NCI-H1694 (cell line): ENCODE measurements at regions not wholly inside any gene's neighbourhood (a gene's known extent, or its start where the extent isn't known, plus 50 kb on each side); places are given as distances from the start of the nearest gene placed in this dataset.
"Not testable (repeated sequence)": the region's sequence is repeated elsewhere in the genome, so short reads cannot be mapped to it uniquely, and the experiment has no call there.

Experiments
- DNase-seq: peaks from one replicate; lab custom pipeline; 2025; lab: John Stamatoyannopoulos, UW

DNA sequence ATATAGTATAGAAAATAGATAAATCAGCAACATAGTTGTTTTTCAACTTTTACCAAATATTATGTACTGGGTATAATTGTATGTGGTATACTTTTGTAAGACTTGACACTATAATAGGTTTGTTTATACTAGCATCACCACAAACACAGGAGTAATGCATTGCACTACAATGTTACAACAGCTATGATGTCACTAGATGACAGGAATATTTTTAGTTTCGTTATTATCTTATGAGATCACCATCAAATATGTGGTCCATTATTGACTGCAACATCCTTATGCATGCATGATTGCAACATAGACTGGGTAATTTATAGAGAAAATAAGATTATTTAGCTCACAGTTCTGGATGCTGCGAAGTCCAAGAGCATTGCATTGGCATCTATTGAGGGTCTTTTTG lies 678.4 kb upstream of the ZNF804A start:
- no peak for DNase-seq

DNA sequence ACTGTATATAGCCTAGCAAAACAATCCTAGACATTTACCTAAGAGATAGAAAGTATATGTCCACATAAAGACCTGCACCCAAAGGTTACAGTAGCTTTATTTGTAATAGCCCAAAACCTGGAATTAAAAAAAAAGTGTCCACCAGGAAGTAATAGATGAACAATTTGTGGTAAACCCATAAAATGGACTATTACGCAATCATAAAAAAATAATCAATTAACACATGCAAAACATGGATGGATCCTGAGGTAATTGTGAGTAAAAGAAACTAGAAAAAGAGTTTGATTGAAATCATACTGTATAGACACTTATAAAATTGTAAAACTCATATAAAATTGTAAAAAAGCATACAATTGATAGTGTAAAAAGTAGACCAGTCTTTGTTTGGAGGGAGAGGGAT lies 673.0 kb upstream of the ZNF804A start:
- DNase-seq: no peak

DNA sequence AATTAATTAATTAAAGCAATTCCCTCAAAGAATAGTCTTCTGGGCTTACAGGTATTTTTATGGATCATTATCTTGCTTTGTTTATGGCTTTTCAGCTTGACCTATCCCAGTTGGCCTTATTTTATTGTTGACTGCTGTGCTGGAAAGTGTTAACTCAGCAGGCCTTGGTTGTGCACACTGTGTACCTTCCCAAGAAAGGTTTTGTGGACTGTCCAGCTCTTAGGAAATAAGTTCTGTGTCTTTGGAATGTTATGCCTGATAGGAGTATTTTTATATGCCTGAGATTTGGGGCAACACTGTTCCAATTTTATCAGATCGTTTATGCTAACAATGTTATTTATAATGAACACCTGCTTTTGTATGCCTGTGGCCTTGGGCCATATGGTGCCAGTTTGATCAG lies 671.9 kb upstream of the ZNF804A start:
- no peak for DNase-seq

DNA sequence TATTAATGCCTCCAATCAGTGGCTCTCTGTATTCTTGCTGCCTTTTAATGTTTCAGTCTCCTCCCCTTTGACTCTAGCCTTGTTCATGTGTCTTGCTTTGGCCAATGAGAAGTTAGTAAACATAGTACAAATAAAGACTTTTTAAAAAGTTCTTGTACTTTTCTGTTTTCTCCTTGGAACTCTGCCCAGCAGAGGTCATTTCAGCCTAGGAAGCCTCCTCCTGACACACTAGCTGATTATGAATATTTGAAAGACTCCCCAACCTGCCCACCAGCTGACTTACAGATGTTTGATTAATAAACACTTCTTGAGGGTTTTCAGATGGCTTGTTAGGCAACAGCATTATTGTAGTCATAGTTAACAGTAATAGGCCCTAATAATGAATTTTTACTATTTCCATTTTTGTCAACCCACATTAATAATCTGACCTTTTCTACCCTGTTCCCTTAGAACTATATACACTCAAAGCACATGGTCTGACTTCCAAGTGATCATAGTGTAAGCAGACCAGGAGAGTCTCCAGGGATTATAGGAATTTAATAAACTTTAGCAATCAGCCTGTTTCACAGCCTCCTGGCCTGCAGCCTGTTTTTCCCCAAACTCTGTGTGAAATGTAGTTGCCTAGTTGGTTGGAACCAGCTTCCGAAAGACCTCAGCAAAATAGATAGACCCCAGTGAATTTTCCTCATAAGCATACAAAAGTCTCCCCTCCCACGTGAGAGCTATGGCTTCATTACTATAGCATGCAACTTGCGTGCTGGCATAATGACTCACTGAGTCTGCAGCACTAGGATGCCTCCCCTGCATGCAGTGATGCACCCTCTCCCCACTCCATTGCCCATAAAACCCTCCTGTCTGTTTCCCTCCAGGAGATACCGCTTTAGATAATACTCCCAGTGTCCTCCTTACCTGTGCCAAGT lies 670.7 kb upstream of the ZNF804A start:
- DNase-seq: no peak

DNA sequence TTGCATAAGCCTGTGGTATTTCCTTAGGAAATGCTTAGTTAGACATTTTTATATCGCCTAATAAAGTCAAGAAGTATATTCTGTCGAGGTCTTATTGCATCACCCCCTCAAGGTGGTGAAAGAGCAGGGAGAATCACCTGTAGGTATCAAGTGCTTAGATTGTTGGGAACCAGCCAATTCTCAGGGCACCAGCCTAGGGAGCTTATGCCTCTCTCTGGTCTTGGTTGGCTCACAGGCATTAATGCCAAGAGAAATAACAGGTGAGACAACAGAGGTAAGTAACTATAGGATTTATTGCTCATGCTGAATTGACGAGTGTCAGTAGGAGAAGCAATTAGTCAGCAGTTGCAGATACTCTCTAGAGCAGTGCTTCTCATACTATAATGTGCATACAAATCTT lies 663.3 kb upstream of the ZNF804A start:
- DNase-seq: no peak

DNA sequence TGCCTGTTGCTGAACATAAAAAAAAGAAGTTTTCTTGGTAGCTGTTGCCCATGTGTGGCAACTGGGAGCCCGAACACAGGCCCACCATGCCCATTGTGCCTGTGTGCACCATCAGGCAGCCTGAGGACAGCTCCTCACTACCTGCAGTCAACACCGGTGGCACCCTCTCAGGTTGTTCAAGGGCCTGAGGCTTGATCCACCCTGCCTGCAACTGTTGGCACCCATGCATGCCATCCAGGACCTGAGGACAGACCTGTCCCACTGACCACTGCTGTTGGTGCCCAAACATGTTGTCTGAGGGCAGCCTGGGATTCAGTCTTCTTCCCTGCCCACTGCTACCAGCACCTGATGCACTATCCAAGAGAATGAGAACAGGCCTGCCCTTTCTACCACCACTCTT lies 661.1 kb upstream of the ZNF804A start:
- DNase-seq: no peak

DNA sequence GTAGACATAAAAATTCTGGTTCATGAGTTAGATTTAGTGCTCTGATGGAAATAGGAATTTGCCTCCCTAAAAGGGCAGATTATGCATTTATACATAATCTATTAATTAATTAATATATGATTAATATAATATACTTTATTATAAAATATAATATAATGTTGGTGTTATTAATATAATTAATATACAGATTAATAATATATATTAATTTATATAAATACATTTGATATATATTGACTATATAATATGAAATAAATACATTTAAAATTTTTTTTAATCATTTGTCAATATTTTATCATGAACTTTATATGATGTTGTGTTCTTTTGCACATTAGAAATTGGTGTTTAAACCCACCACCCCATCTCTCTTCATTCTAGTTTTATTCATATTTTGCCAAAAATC lies 652.1 kb upstream of the ZNF804A start:
- no peak for DNase-seq

DNA sequence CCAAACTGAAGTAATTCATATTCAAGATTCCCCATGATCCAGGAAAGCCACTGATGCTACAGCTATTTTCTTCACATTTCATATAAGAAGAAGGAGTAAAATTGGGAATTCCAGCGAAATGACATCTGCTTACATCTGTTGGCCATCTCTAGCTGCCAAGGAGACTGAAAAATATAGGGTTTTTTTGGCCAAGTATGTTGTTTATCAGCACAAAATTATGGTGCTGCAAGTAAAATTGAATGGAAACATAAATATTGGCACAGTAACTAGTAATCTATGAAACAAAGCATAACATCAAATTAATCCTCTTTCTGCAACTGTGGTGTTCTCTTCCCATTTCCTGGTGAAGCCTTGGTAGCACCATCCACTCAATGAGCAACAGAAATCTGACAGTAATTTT lies 649.5 kb upstream of the ZNF804A start:
- peak; percentile 3 for DNase-seq

DNA sequence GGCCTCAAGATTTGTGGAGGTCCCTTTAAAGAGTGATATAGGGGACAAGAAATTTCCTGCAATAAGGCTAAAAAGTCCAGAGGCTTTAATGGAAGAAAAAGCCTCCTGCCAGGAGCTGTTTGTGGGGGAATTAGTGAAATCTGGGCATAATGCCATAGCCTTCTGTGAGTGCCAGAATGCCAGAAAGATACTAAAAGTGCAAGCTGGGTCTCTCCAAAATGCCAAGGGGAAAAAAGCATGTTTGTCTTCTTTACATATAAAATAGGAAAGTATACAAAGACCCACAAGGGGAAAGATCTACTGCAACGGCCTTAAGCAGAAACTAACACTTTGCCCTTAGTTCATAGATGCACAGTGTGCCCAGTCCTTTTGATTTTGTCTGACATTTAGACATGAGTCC lies 647.7 kb upstream of the ZNF804A start:
- peak; percentile 85 for DNase-seq

DNA sequence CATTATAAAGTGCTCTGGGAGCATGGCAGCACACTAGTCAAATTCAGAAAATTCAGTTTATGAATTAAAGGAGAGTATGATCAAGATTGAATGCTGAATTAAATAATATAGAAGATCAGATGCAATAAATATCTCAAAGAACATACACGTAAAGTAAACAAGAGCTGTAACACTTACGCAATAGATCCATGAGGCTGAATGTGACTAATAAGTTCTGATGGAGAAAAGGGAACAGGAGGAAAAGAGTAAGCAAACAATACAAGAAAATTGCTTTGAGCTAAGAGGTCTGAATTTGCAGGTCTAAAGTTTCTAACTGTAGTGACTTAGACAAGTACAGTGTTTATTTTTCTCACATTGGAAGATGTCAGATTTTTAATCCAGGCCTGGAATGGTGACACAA lies 646.7 kb upstream of the ZNF804A start:
- DNase-seq: no peak

DNA sequence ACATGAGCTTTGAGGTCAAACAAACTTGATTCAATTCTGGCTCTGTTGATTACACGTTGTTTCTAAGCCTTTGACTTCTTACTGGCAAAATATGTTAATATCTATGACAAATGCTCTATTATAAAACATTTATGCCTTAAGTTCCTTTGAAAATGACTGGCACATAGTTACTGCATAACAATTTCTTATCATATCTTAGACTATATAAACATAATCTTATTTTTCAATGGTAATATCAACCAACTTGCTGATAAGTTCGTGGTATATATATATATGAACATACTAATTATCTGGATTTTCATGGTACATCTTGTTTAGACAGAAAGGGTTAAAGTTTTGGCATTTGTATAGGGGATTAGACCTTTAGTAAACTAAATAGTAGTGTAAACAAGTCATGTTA lies 645.6 kb upstream of the ZNF804A start:
- DNase-seq: no peak

DNA sequence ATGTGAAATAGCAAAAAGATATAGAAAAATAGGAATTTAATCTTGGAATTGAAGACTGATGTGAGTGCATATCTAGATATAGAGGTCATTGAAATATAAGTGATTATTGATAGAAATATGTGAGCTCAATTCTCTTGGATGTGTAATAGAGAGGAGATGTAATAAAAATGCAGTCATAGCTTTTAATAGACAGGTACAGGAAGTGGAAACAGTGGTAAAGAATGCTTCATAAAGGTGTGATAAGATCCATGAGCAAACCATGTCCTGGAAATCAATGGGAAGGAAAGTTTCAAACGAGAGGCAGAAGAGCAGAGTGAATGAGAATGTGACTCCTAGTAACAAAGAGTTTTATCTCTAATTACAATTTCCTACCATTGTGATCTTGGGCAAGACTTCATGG lies 634.7 kb upstream of the ZNF804A start:
- no peak for DNase-seq

DNA sequence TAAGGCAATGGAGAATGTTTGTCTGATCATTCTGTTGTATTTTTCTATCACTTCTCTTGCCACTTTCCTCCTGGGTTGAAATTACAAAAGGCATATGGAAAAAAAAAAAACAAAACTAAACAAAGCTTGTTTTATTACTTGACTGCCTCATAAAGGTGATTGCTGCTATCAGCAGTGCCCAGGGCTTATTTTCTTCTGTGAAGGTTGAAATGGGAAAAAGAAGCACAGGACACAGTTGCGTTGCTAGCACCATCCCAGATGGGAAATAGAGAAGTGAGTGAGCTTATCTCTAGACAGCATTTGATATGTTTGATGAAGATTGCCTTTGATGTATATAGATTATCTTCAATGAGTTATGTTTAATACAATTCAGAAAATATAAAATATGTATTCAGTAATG lies 633.8 kb upstream of the ZNF804A start:
- DNase-seq: no peak

DNA sequence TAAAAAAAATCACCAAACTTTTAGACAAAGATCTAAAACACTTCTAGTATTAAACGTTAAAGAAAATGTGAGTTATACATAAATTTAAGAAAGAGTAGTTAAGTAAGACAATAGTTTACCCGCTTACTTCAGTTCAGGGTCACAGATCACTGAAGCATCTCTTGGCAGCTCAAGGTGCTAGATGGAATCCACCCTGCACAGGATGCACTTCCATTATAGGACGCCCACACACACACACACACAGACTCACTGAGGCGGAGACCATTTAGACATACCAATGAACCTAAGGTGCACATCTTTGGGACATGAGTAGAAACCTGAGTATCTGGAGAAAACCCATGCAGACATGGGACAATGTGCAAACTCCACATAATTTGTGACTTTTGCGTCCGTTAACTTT lies 630.6 kb upstream of the ZNF804A start:
- DNase-seq: no peak

DNA sequence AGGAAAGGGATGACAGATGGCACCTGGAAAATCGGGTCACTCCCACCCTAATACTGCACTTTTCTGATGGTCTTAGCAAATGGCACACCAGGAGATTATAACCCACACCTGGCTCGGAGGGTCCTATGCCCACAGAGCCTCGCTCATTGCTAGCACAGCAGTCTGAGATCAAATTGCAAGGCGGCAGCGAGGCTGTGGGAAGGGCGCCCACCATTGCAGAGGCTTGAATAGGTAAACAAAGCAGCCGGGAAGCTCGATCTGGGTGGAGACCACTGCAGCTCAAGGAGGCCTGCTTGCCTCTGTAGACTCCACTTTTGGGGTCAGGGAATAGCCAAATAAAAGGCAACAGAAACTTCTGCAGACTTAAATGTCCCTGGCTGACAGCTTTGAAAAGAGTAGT lies 622.7 kb upstream of the ZNF804A start:
- not testable (repeated sequence) for DNase-seq

DNA sequence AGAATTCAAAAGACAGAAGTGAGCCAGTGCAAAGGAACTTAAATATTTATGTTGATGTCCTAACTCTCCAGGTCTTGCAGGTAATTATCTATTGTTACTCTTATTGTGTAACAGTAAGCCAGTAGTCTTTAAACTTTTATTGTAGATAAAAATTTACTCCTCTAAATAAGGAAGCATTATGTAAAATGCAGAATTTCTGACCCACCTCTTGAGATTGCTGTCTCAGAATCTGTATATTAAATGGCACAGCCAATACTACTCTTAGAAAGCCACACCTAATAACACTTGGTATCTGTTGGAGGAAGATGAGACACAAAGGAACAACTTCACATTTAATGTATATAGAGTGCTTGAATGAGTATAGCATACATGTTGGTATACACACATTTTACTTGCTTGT lies 613.5 kb upstream of the ZNF804A start:
- DNase-seq: no peak

DNA sequence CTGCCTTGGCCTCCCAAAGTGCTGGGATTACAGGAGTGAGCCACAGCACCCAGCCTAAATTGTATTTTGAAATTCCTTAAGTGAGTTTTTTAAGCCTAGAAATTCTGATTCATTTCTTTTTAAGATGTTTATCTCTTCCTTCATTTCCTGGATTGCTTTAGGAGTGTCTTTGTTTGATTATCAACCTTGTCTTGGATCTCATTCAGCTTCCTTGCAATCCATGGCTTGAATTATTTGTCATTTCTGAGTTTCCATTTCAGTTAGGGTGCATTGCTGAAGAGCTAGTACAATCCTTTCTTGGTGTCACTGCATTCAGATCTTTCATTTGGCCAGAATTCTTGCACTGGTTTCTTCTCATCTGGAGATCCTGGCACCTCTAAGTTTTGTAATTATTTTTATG lies 606.4 kb upstream of the ZNF804A start:
- no peak for DNase-seq

DNA sequence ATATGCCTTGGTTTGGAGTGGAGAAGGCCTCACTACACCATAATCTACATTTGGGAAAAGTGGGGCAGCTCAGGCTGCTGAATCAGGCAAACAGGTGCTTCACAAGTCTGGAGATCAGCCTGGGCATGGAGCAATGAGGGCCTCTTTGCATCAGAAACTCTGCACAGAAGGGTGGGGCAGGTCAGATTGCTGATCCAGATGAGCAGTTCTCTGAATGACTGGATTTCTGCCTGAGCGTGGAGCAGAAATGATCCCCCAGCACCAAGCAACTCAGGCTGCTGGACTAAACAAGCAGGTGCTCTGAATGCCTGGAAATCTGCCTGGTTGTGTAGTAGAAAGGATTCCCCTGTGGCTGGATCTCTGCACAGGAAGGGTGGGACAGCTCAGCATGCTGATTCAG lies 605.3 kb upstream of the ZNF804A start:
- peak; percentile 4 for DNase-seq

DNA sequence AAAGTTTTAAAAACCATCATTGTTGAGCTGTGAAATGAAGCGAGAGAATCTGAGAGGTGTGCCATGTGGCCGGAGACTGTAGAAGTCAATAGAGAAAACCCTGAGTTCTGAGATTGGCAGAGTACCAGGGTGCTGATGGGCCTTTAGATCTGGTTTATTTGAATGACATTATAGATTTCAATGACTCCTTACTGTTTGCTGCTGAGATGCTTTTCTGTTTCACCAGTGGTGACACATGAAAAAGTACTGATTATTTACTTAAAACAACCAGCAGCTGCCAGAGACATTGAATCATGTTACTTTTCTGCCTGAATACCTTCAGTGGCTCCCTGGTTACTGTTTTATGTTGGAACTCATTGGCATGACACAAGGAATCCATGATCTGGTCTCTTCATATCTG lies 602.7 kb upstream of the ZNF804A start:
- peak; percentile 63 for DNase-seq

DNA sequence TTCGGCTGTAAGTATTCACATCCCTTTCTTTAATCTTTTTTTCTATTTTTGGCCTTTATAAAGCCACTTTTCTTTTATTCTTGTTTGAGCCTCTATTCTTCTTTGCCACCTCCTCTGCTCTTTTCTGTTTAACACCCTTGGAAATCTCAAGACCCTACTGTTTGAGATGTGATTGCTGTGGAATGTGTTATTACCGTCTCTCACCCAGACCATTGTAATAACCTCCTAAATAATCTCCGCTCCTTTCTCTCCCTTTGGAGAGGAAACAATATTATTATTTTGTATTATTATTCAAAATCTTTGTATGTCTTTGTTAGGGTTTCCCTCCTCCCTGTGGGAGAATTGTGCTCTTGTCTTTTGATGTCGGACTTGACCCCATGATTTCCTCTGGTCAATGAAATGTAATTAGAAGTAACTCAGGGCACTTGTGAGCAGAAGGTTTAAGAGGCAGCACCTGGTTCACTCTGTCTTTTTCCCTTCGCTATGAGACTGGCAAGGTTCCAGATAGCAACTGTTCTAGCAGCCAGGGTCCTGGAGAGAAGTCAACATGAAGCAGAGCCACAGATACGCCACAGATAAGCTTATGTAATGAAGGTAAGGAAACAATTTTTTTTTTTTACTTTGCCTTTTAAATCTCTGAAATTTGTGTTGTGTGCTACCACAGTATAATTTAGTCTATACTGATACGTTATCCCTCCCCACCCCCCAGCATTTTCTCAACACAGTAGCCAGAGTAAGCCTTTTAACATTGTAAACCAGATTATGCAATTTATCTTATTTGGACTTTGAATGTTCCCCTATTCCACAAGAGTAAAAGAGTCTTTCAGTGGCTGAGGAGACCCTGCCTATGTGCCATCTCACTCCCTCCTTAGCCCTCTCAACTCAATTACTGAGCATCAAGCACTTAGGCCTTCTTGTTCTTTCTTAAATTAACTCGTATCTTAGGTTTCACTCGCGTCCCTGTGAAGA lies 601.2 kb upstream of the ZNF804A start:
- DNase-seq: peak; percentile 32

DNA sequence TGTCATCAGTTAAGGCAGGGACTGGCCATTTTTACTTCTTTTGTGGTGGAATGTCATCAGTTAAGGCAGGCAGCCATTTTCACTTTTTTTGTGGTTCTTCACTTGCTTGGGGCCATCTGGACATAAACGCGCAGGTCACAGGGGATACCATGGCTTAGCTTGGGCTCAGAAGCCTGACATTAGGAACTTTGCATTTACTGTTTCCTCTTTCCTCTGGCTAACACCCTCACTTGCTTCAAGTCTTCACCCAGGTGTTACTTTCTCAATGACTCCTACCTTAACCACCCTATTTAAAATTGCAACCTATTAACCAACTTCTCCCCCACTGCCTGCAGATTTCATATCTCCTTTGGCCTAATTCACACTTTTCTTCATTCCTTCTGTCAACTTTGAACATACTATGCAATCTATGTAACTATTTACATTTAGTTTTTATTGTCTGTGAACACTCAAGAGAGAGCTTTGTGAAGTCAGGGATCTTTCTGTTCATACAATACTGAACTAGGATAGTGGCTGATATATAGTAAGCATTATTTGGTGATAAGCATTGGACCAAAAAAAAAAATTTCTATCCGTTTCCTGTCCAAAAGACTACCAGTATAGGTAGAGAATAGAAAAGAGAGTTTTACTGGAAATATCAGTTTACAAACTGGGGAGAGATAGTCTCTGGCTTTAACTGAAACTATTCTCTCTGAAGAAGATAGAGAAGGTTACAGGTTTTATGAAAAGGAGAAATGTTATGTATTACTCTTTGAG lies 600.1 kb upstream of the ZNF804A start:
- no peak for DNase-seq

DNA sequence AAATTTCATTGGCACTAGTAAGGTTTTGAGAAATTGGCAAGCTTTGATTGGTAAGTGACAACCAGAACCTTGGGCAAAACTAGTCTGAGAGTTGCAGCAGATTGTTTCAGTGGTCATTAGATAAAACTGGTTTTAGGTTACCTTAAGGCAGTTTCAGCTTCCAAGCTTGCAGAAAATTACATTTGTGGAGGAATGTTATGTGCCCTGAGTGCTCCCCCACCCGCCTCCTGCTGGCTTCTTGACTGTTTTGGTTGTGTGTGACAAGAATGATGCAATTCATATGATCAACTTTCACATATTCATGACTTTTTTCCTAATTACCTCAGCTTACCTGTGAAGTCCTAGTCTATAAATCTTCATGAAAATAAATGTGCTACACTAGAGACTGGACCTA lies 599.5 kb upstream of the ZNF804A start:
- DNase-seq: no peak
